ENCODE measurements at regions not wholly inside any gene's neighbourhood (a gene's known extent, or its start where the extent isn't known, plus 50 kb on each side); places are given as distances from the start of the nearest gene placed in this dataset.

DNA sequence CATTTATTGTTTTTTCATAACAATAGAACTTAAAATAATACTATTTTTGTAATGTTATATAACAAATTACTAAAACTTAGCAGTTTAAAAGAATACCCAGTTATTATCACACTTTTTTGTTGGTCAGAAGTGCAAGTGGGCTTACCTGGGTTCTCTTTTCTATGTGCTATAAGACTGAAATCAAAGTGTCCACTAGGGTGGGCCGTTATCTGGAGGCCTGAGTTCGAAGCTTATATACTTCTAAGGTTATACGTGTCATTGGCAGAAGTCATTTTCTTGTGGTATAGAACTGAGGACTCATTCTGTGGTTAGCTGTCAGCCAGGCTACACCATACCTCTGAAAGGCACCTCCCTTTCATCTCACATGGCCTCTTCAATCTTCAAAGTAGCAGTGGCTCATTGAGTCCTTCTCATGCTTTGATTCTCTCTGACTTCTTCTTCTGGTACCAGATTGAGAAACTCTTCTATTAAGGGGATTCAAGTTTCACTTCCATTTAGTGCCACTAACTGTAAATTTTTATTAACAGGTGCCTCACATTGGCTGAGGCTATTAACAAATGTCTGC, 414.3 kb downstream of the AMY1C start:
- POLR2A ChIA-PET = no interaction called here
- H3K4me3 Mint-ChIP-seq = no peak overlapping the region
- intact Hi-C loops (cut with micrococcal nuclease) = no loop called here

DNA sequence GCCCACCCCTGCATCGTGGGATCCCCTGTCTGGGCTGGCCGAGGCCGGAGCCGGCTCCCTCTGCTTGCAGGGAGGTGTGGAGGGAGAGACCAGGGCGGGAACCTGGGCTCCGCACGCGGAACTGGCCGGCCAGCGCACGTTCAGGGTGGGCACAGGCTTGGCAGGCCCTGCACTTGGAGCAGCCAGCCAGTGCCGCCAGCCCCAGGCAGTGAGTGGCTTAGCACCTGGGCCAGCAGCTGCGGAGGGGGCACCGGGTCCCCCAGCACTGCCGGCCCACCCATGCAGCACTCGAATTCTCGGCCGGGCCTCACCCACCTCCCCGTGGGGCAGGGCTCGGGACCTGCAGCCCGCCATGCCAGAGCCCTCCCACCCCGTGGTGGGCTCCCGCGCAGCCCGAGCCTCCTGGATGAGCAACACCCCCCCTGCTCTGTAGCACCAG, 422.6 kb downstream of the AMY1C start:
- ChIA-PET CTCF (no interaction called here), POLR2A (no interaction called here)
- ATAC-seq (ENCODE audit: low read depth) (no peak), DNase-seq (no peak)
- no peaks in the 10 kb centered on the region for H3K36me3 Mint-ChIP-seq (ENCODE audit: low read depth)
- H3K4me1 Mint-ChIP-seq = no peaks in the 10 kb centered on the region
- TF ChIP-seq, protein P1, sequence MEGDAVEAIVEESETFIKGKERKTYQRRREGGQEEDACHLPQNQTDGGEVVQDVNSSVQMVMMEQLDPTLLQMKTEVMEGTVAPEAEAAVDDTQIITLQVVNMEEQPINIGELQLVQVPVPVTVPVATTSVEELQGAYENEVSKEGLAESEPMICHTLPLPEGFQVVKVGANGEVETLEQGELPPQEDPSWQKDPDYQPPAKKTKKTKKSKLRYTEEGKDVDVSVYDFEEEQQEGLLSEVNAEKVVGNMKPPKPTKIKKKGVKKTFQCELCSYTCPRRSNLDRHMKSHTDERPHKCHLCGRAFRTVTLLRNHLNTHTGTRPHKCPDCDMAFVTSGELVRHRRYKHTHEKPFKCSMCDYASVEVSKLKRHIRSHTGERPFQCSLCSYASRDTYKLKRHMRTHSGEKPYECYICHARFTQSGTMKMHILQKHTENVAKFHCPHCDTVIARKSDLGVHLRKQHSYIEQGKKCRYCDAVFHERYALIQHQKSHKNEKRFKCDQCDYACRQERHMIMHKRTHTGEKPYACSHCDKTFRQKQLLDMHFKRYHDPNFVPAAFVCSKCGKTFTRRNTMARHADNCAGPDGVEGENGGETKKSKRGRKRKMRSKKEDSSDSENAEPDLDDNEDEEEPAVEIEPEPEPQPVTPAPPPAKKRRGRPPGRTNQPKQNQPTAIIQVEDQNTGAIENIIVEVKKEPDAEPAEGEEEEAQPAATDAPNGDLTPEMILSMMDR (IDR thresholded peaks at IDR 0.05) = no peak
- intact Hi-C loops (cut with micrococcal nuclease) = no loop called here
- no peaks in the 10 kb centered on the region for H3K27me3 Mint-ChIP-seq
- H3K27ac Mint-ChIP-seq = no peak overlapping the region
- no peak overlapping the region for H3K4me3 Mint-ChIP-seq
- H3K9me3 Mint-ChIP-seq = peaks cover 3% of the 10 kb centered on the region

More for the DNA sequence above, 414.3 kb downstream of the AMY1C start:
- H3K27ac Mint-ChIP-seq = no peak overlapping the region
- CTCF ChIA-PET = no interaction called here
- ATAC-seq (ENCODE audit: low read depth) (no peak), DNase-seq (no peak)
- TF ChIP-seq, protein P1 (IDR thresholded peaks at IDR 0.05) = no peak
- no peaks in the 10 kb centered on the region for H3K27me3 Mint-ChIP-seq
- no peaks in the 10 kb centered on the region for H3K36me3 Mint-ChIP-seq (ENCODE audit: low read depth)
- H3K4me1 Mint-ChIP-seq = no peaks in the 10 kb centered on the region
- H3K9me3 Mint-ChIP-seq = no peaks in the 10 kb centered on the region

DNA sequence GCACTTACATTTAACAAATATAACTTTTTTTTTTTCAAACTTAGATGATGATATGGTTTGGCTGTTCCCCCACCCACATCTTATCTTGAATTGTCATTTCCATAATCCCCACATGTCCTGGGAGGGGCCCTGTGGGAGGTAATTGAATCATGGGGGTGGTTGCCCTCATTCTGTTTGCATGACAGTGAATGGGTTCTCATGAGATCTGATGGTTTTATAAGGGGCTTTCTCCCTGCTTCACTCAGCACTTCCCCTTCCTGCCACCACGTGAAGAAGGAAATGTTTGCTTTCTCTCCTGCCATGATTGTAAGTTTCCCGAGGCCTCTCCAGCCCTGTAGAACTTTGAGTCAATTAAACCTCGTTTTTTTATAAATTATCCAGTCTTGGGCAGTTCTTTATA, 432.6 kb downstream of the AMY1C start:
- Mint-ChIP-seq H3K27me3 (no peaks in the 10 kb centered on the region), H3K36me3 (ENCODE audit: low read depth) (no peaks in the 10 kb centered on the region), H3K27ac (no peak overlapping the region), H3K9me3 (no peaks in the 10 kb centered on the region), H3K4me1 (no peaks in the 10 kb centered on the region), H3K4me3 (no peak overlapping the region)
- ChIA-PET POLR2A (no interaction called here), CTCF (no interaction called here)
- intact Hi-C loops (cut with micrococcal nuclease) = no loop called here
- TF ChIP-seq, protein P1 (IDR thresholded peaks at IDR 0.05) = no peak
- no peak for DNase-seq
- ATAC-seq (ENCODE audit: low read depth) = no peak

DNA sequence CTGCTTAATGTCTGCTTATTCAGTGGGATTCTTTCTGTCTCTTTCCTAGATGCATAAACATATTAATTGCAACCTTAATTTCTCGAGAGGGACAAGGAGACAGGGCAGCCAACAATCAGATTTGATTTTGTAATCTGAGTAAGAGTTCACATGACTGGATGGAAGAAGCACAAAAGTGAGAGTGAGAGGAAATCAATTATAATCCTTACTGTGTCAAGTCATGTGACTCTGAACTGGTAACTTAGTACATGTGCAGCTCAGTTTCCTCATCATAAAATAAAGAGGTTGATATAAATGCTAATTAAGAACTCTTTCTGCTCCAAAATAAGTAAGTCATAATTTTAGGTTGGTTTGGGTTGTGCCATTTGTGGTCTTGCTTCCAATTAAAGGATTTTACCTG, 439.5 kb downstream of the AMY1C start:
- H3K4me1 Mint-ChIP-seq = no peaks in the 10 kb centered on the region
- TF ChIP-seq, protein P1 (IDR thresholded peaks at IDR 0.05) = no peak

DNA sequence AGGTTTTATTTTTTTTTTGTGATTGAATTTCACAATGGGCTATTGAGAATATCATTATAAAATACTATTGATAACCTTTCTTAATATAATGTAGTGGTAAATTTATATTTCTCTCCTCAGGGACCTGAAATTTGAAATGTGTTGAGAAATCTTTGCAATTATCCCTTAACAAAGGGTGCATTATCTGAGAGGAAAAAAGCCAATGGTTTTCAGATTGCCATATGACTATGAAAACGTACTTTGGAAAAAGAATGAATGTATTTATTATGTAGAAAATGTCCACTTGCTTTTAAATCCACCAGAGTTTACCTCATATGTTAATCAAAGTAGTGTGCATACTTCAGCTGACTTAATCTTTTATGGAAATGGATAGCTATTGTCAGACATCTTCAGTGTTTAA, 441.1 kb downstream of the AMY1C start:
- Mint-ChIP-seq H3K27me3 (no peaks in the 10 kb centered on the region), H3K27ac (no peak overlapping the region), H3K9me3 (peaks cover 3% of the 10 kb centered on the region), H3K36me3 (ENCODE audit: low read depth) (no peaks in the 10 kb centered on the region), H3K4me3 (no peak overlapping the region), H3K4me1 (no peaks in the 10 kb centered on the region)
- POLR2A ChIA-PET = no interaction called here
- TF ChIP-seq, protein P1 (IDR thresholded peaks at IDR 0.05) = no peak
- DNase-seq (no peak), ATAC-seq (ENCODE audit: low read depth) (no peak)
- intact Hi-C loops (cut with micrococcal nuclease) = no loop called here
- CTCF ChIA-PET = no interaction called here

More for the DNA sequence above, 439.5 kb downstream of the AMY1C start:
- no peaks in the 10 kb centered on the region for H3K36me3 Mint-ChIP-seq (ENCODE audit: low read depth)
- H3K4me3 Mint-ChIP-seq = no peak overlapping the region
- no peak overlapping the region for H3K27ac Mint-ChIP-seq
- DNase-seq (no peak), ATAC-seq (ENCODE audit: low read depth) (no peak)
- ChIA-PET CTCF (no interaction called here), POLR2A (no interaction called here)
- H3K27me3 Mint-ChIP-seq = no peaks in the 10 kb centered on the region
- peaks cover 1% of the 10 kb centered on the region for H3K9me3 Mint-ChIP-seq
- intact Hi-C loops (cut with micrococcal nuclease) = no loop called here

Data from activated B cell treated with CpG ODN at 0.5 μM for 24 hours (primary cell).